ENCODE measurements at regions not wholly inside any gene's neighbourhood (a gene's known extent, or its start where the extent isn't known, plus 50 kb on each side); places are given as distances from the start of the nearest gene placed in this dataset.

- intact Hi-C loops (cut with DNase I) = no loop called here
Measured at GRCh38 chr11:128391811-128392210, 195.5 kb downstream of the ETS1 start.

DNA sequence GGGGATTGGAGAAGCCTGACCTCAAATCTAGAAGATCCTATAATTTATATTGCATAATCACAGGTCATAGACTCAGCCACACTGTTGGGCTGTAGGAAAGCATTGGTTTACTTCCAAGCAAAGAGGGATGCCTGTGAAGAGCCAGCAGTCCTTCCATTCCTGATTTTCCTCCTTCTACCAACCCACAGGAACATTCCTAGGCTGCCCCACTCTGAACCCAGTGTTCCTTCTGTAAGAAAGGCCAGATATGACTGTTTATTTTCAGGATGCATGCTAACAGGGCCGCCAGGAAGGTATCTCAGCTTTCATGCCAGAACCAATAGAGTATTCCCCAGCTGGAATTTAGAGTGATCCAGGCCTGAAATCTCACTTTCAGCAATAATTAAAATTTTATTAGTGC, 197.1 kb downstream of the ETS1 start:
- intact Hi-C loops (cut with DNase I) = no loop called here
- Histone ChIP-seq H3K27me3 (no peaks in the 10 kb centered on the region), H3K4me3 (no peak overlapping the region), H3K4me1 (peaks cover 0 to 2% of the 10 kb centered on the region in 2 donors), H3K27ac (no peak overlapping the region), H3K9me3 (no peaks in the 10 kb centered on the region), H3K36me3 (no peaks in the 10 kb centered on the region)
- no peak for TF ChIP-seq CTCF (IDR thresholded peaks at IDR 0.05)
- no peak for DNase-seq (ENCODE audit: low spot score in 2 of 2)

More at GRCh38 chr11:128391811-128392210, 195.5 kb downstream of the ETS1 start:
- H3K36me3 ChIP-seq = no peaks in the 10 kb centered on the region
- H3K27me3 ChIP-seq = no peaks in the 10 kb centered on the region
- peaks cover 0 to 2% of the 10 kb centered on the region in 2 donors for H3K4me1 ChIP-seq
- no peaks in the 10 kb centered on the region for H3K9me3 ChIP-seq
- no peak overlapping the region for H3K27ac ChIP-seq
- DNase-seq (ENCODE audit: low spot score in 2 of 2) = no peak
- no peak for TF ChIP-seq CTCF (IDR thresholded peaks at IDR 0.05)
- H3K4me3 ChIP-seq = no peak overlapping the region

DNA sequence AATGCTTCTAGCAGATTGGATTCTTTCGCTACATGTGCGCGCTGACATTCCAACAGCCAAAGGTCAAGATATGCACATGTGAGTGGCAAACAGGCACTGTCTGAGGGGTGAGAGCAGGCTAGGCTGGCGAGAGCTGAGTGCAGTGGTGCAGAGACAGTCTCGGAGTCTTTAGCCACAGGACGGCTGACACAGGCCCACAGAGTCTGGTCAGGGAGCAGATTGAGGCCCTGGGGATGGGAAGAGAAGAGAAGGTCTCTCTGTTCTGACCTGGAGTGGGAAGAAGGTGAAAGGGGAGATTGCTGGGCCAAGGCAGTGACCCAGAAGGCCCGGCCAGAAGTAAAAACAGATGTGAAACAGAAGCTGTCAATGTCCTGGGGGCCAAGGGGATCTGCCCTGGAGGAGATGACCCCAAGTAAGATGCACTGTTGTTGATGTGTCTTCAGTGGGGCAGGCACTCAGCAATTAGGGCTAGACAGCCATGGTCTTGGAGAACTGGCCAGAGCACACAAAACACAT, 197.8 kb downstream of the ETS1 start:
- DNase-seq (ENCODE audit: low spot score in 2 of 2) = no peak
- Histone ChIP-seq H3K27me3 (no peaks in the 10 kb centered on the region), H3K9me3 (no peaks in the 10 kb centered on the region), H3K27ac (no peak overlapping the region), H3K4me3 (no peak overlapping the region), H3K36me3 (no peaks in the 10 kb centered on the region), H3K4me1 (peaks cover 0 to 2% of the 10 kb centered on the region in 2 donors)
- no peak for TF ChIP-seq CTCF (IDR thresholded peaks at IDR 0.05)
- intact Hi-C loops (cut with DNase I) = no loop called here

- intact Hi-C loops (cut with DNase I) = no loop called here
- no peak for DNase-seq (ENCODE audit: low spot score in 2 of 2)
- Histone ChIP-seq H3K4me1 (no peaks in the 10 kb centered on the region), H3K27me3 (no peaks in the 10 kb centered on the region), H3K4me3 (no peak overlapping the region), H3K36me3 (no peaks in the 10 kb centered on the region), H3K9me3 (no peaks in the 10 kb centered on the region), H3K27ac (no peak overlapping the region)
- no peak for TF ChIP-seq CTCF (IDR thresholded peaks at IDR 0.05)
Measured at GRCh38 chr11:128388206-128388815, 199.0 kb downstream of the ETS1 start.

DNA sequence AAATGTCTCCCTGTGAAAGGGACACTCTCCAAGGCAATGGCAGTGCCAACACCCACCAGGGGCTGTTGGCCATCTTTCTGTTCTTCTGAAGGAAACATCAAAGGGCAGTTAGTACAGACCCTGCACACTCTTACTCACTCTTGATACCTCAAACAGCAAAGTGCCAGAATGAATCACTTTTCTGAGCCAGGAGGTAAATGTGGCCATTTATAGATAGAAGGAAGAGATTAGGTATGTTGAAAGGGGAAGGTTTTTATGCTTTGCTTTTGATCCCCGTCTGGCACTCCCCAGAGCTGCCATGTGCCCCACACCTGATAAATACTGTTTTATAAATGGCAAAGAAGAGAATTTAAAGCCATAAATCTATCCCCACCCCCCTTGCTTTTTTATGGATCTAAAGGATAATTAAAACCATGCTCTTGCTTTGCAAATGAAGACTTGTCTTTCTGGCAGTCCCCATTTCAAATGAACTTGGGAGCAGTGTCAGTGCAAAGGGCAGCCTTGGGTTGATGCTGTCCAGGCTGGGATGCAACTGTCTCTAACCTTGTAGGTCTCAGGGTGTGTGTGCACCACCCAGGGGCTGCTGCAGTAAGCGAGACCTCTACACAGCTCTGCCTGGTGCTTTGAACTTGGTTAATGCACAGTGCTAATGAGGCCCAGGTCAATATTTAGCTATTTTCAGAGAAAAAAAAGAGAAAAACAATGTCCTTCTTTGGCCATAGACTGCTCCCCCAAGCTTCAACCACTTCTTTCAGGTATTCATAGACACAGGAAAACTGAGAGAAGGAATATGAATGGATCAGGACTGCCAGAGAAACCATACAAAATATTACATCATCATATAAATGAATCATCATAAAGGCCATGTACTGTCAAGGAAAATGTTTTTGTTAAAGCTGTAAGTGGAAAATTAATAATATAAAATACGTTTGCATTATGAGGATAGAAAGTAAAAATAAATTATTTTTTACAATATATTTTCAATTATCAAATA, 207.5 kb downstream of the ETS1 start:
- no peak overlapping the region for H3K27ac ChIP-seq
- H3K4me3 ChIP-seq = no peak overlapping the region
- H3K36me3 ChIP-seq = no peaks in the 10 kb centered on the region
- peaks cover 0 to 9% of the 10 kb centered on the region in 2 donors for H3K9me3 ChIP-seq
- no peak for TF ChIP-seq CTCF (IDR thresholded peaks at IDR 0.05)
- H3K27me3 ChIP-seq = no peaks in the 10 kb centered on the region
- intact Hi-C loops (cut with DNase I) = no loop called here
- no peak for DNase-seq (ENCODE audit: low spot score in 2 of 2)
- no peaks in the 10 kb centered on the region for H3K4me1 ChIP-seq
